ENCODE measurements at regions not wholly inside any gene's neighbourhood (a gene's known extent, or its start where the extent isn't known, plus 50 kb on each side); places are given as distances from the start of the nearest gene placed in this dataset.

GRCh38 chr22:22360014-22360413, 115.4 kb downstream of the VPREB1 start:
- Histone ChIP-seq H2BK12ac (ENCODE audit: low read depth, low read length) (no peak overlapping the region), H3K4ac (replicated peaks; ENCODE audit: insufficient read length, low read depth, low read length) (no peak overlapping the region), H3K4me3 (ENCODE audit: extremely low read depth in 1 of 4, insufficient read depth in 2 of 4, low read depth in 3 of 4, low read length in 4 of 4) (no peak overlapping the region), H2AFZ (ENCODE audit: low read length) (no peak overlapping the region), H3K56ac (replicated peaks; ENCODE audit: insufficient read length, low read depth, low read length) (no peak overlapping the region), H3K9me3 (ENCODE audit: insufficient read depth in 2 of 2, low read depth in 1 of 2, low read length in 1 of 2) (no peaks in the 10 kb centered on the region), H4K5ac (ENCODE audit: insufficient read length, low read depth, low read length) (no peak overlapping the region), H2BK5ac (ENCODE audit: low read depth, low read length) (no peak overlapping the region), H3K4me2 (ENCODE audit: insufficient read depth in 1 of 2, low read depth in 2 of 2, low read length in 2 of 2) (no peak overlapping the region), H3K14ac (ENCODE audit: insufficient read length) (no peak overlapping the region), H2AK5ac (ENCODE audit: low read depth, low read length) (no peak overlapping the region), H2BK20ac (ENCODE audit: low read length) (no peak overlapping the region), H3K79me2 (ENCODE audit: control insufficient read depth in 1 of 2, insufficient read depth in 2 of 2, low read length in 2 of 2) (no peaks in the 10 kb centered on the region), H4K91ac (replicated peaks; ENCODE audit: insufficient read length, low read length) (no peak overlapping the region), H3K4me1 (replicated peaks in 1 of 4; ENCODE audit: control insufficient read depth in 3 of 4, insufficient read depth in 4 of 4, low read length in 3 of 4) (peaks cover 0 to 3% (median 0%) of the 10 kb centered on the region in 4 experiments; a peak in 2 of 7 replicates), H3K23me2 (ENCODE audit: low read depth, low read length) (no peaks in the 10 kb centered on the region), H3K27me3 (replicated peaks in 1 of 4; ENCODE audit: control insufficient read depth in 3 of 4, extremely low read depth in 1 of 4, insufficient read depth in 3 of 4, low read length in 3 of 4) (peaks cover 62 to 98% (median 87%) of the 10 kb centered on the region in 4 experiments), H3K18ac (ENCODE audit: extremely low read depth, low read length) (no peak overlapping the region), H3K79me1 (ENCODE audit: low read depth, low read length) (no peaks in the 10 kb centered on the region), H3K27ac (ENCODE audit: low read depth, low read length) (no peak overlapping the region), H4K8ac (ENCODE audit: extremely low read depth, insufficient read depth, low read length) (no peak overlapping the region), H3K9ac (replicated peaks in 1 of 4; ENCODE audit: extremely low read depth in 1 of 4, low read depth in 3 of 4, low read length in 3 of 4) (no peak overlapping the region), H3K36me3 (ENCODE audit: control insufficient read depth in 2 of 4, insufficient read depth in 4 of 4, low read length in 3 of 4) (no peaks in the 10 kb centered on the region), H2BK15ac (ENCODE audit: low read length) (no peak overlapping the region), H3K23ac (ENCODE audit: insufficient read length) (no peak overlapping the region), H4K20me1 (replicated peaks in 1 of 2; ENCODE audit: control insufficient read depth in 1 of 2, insufficient read depth in 2 of 2, low read length in 2 of 2) (peaks cover 0 to 3% of the 10 kb centered on the region in 2 experiments), H2BK120ac (replicated peaks; ENCODE audit: low read depth, low read length) (no peak overlapping the region)
- FAIRE-seq (no peak), DNase-seq (ENCODE audit: low read depth in 1 of 2, low spot score in 2 of 2) (no peak)
- WGBS, 2 experiments (ENCODE audit: extremely low coverage in 1 of 2, insufficient coverage in 1 of 2, insufficient read length in 1 of 2, insufficient replicate concordance in 2 of 2, low coverage in 1 of 2, low lambda C conversion rate in 2 of 2, missing lambda C conversion rate in 1 of 2) = 82% methylated on average over 2 of the region's 2 CpGs; no CpG with 5 or more reads in 1 of the 2 experiments
- ChIA-PET CTCF (ENCODE audit: partially characterized antibody) (interaction anchor here (0.6 to 2.4 kb wide), 2 partner anchors 11 to 58 kb away, joined by 3 to 6 read pairs; no protein-coding TSS in a partner anchor), POLR2A (ENCODE audit: partially characterized antibody) (no interaction called here)
- TF ChIP-seq NANOG (IDR thresholded peaks at IDR 0.05; ENCODE audit: insufficient read depth, low read depth, low read length, poor library complexity, severe bottlenecking) (no peak), SIRT6 (IDR thresholded peaks at IDR 0.05; ENCODE audit: low read length) (no peak), PHF8 (conservative IDR thresholded peaks at IDR 0.05; ENCODE audit: low read depth, low read length) (no peak), RFX5 (IDR thresholded peaks at IDR 0.05; ENCODE audit: borderline replicate concordance, low read depth, low read length) (no peak), TEAD4 (IDR thresholded peaks at IDR 0.05; ENCODE audit: low read depth, low read length) (no peak), EP300 (IDR thresholded peaks at IDR 0.05; ENCODE audit: borderline replicate concordance in 1 of 2, low read depth in 2 of 2, low read length in 2 of 2) (no peak), SRF (IDR thresholded peaks at IDR 0.05; ENCODE audit: low read depth, low read length) (no peak), RNF2 (IDR thresholded peaks at IDR 0.05; ENCODE audit: borderline replicate concordance, low read depth, low read length, missing control alignments, poor library complexity, severe bottlenecking) (no peak), GTF2F1 (IDR thresholded peaks at IDR 0.05; ENCODE audit: borderline replicate concordance, low read depth, low read length) (no peak), SP4 (IDR thresholded peaks at IDR 0.05; ENCODE audit: low read length) (no peak), SAP30 (IDR thresholded peaks at IDR 0.05; ENCODE audit: insufficient read depth, insufficient replicate concordance, low read length) (no peak)
- TF ChIP-seq, protein P1, sequence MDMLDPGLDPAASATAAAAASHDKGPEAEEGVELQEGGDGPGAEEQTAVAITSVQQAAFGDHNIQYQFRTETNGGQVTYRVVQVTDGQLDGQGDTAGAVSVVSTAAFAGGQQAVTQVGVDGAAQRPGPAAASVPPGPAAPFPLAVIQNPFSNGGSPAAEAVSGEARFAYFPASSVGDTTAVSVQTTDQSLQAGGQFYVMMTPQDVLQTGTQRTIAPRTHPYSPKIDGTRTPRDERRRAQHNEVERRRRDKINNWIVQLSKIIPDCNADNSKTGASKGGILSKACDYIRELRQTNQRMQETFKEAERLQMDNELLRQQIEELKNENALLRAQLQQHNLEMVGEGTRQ (IDR thresholded peaks at IDR 0.05; ENCODE audit: low read length) = no peak
- TF ChIP-seq, protein P2, sequence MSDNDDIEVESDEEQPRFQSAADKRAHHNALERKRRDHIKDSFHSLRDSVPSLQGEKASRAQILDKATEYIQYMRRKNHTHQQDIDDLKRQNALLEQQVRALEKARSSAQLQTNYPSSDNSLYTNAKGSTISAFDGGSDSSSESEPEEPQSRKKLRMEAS (IDR thresholded peaks at IDR 0.05) = no peak

All from H1 (cell line).